GM23338 (cell line): ENCODE measurements at regions not wholly inside any gene's neighbourhood (a gene's known extent, or its start where the extent isn't known, plus 50 kb on each side); places are given as distances from the start of the nearest gene placed in this dataset.

Experiments
- ATAC-seq: fragments of 200-7000 bp; cut with Tn5 transposase; 3 replicates; pipeline ENCODE4 v1.9.1; 2020
- DNase-seq: peaks from one replicate; pipeline ENCODE4 v3.0.0-alpha.2; 2015; ENCODE audit warnings: low spot score
- H2AFZ ChIP-seq: fragments of 200-600 bp; sonication (generic); 2 replicates; pipeline ENCODE4 v1.8.0; 2016; ENCODE audit warnings: antibody characterized with exemption, mild to moderate bottlenecking, moderate library complexity
- H3F3A ChIP-seq: fragments of 200-600 bp; sonication (generic); replicated peaks from 2 replicates; pipeline ENCODE4 v1.8.0; 2017; ENCODE audit warnings: antibody characterized with exemption, mixed run types, low read depth
- H3K27ac ChIP-seq: fragments of 200-600 bp; sonication (generic); 2 replicates; pipeline ENCODE4 v1.6.1; 2016; ENCODE audit warnings: low read depth
- H3K27me3 ChIP-seq: fragments of 200-600 bp; sonication (generic); 2 replicates; pipeline ENCODE4 v1.8.0; 2016; ENCODE audit warnings: mild to moderate bottlenecking, mixed run types, moderate library complexity; ENCODE audit not compliant: insufficient read depth
- H3K36me3 ChIP-seq: fragments of 200-600 bp; sonication (generic); 2 replicates; pipeline ENCODE4 v1.8.0; 2016; ENCODE audit warnings: mild to moderate bottlenecking; ENCODE audit not compliant: insufficient read depth
- H3K4me1 ChIP-seq: fragments of 200-600 bp; sonication (generic); 2 replicates; pipeline ENCODE4 v1.8.0; 2016; ENCODE audit warnings: mild to moderate bottlenecking, moderate library complexity; ENCODE audit not compliant: insufficient read depth
- H3K4me2 ChIP-seq: fragments of 200-600 bp; sonication (generic); 2 replicates; pipeline ENCODE4 v1.7.1; 2017; ENCODE audit warnings: mixed run types
- H3K4me3 ChIP-seq: fragments of 200-600 bp; sonication (generic); 2 replicates; pipeline ENCODE4 v1.6.1; 2016; ENCODE audit warnings: mixed run types
- H3K79me2 ChIP-seq: fragments of 200-600 bp; sonication (generic); replicated peaks from 2 replicates; pipeline ENCODE4 v1.8.0; 2017; ENCODE audit warnings: mild to moderate bottlenecking; ENCODE audit not compliant: insufficient read depth
- H3K9me2 ChIP-seq: fragments of 200-600 bp; sonication (generic); 2 replicates; pipeline ENCODE4 v1.8.0; 2017; ENCODE audit not compliant: insufficient read depth
- H4K20me1 ChIP-seq: fragments of 200-600 bp; sonication (generic); replicated peaks from 2 replicates; pipeline ENCODE4 v1.8.0; 2017; ENCODE audit warnings: mild to moderate bottlenecking; ENCODE audit not compliant: insufficient read depth
- H3K27ac Mint-ChIP-seq: 2 replicates; pipeline ENCODE4 v1.8.0; 2020; ENCODE audit warnings: inconsistent platforms, mild to moderate bottlenecking, moderate library complexity, mixed read lengths
- H3K27me3 Mint-ChIP-seq: 3 replicates; pipeline ENCODE4 v1.8.0; 2022; ENCODE audit warnings: low read depth, mild to moderate bottlenecking, moderate library complexity, mixed read lengths, inconsistent platforms; ENCODE audit not compliant: insufficient read depth, poor library complexity
- H3K36me3 Mint-ChIP-seq: 3 replicates; pipeline ENCODE4 v1.8.0; 2021; ENCODE audit warnings: low read depth, mild to moderate bottlenecking, inconsistent platforms, moderate library complexity, mixed read lengths
- H3K4me1 Mint-ChIP-seq: 3 replicates; pipeline ENCODE4 v1.8.0; 2020; ENCODE audit warnings: mild to moderate bottlenecking, inconsistent platforms, mixed read lengths
- H3K4me3 Mint-ChIP-seq: 3 replicates; pipeline ENCODE4 v1.8.0; 2021; ENCODE audit warnings: moderate library complexity, mild to moderate bottlenecking, inconsistent platforms, mixed read lengths
- H3K9me3 Mint-ChIP-seq: 3 replicates; pipeline ENCODE4 v1.8.0; 2020; ENCODE audit warnings: moderate library complexity, mild to moderate bottlenecking, inconsistent platforms, mixed read lengths
- CREB1 ChIP-seq: fragments of 250-450 bp; sonication (Bioruptor Pico); IDR thresholded peaks from 2 replicates; pipeline ENCODE4 v1.5.0; 2020; ENCODE audit warnings: low read depth, mild to moderate bottlenecking, moderate library complexity
- EZH2 ChIP-seq: fragments of 200-600 bp; sonication (generic); IDR thresholded peaks from one replicate; pipeline ENCODE4 v1.8.0; 2017; ENCODE audit warnings: antibody characterized with exemption, mild to moderate bottlenecking, low read depth; ENCODE audit not compliant: unreplicated experiment
- EZH2phosphoT487 ChIP-seq: fragments of 200-600 bp; sonication (generic); IDR thresholded peaks from one replicate; pipeline ENCODE4 v1.8.1; 2018; ENCODE audit warnings: antibody characterized with exemption; ENCODE audit not compliant: unreplicated experiment
- JUNB ChIP-seq: IDR thresholded peaks from one replicate; pipeline ENCODE4 v1.6.1; 2016; ENCODE audit warnings: antibody characterized with exemption; ENCODE audit not compliant: unreplicated experiment
- NANOG ChIP-seq: IDR thresholded peaks from 2 replicates; pipeline ENCODE4 v1.6.1; 2016; ENCODE audit warnings: antibody characterized with exemption, borderline replicate concordance
- POLR2AphosphoS5 ChIP-seq: IDR thresholded peaks from 2 replicates; pipeline ENCODE4 v1.6.1; 2016; ENCODE audit warnings: antibody characterized with exemption, low read depth
- REST ChIP-seq: IDR thresholded peaks from one replicate; pipeline ENCODE4 v1.6.1; 2018; ENCODE audit warnings: antibody characterized with exemption; ENCODE audit not compliant: unreplicated experiment
- STAT1 ChIP-seq: IDR thresholded peaks from one replicate; pipeline ENCODE4 v1.6.1; 2016; ENCODE audit warnings: antibody characterized with exemption; ENCODE audit not compliant: unreplicated experiment
- ZNF114 ChIP-seq: fragments of 250-450 bp; sonication (Bioruptor Pico); IDR thresholded peaks from 2 replicates; pipeline ENCODE4 v1.5.0; 2020; ENCODE audit warnings: mild to moderate bottlenecking, moderate library complexity
- ZNF331 ChIP-seq: fragments of 250-450 bp; sonication (Bioruptor Pico); IDR thresholded peaks from 2 replicates; pipeline ENCODE4 v1.5.0; 2020; ENCODE audit warnings: low read depth, mild to moderate bottlenecking, moderate library complexity
- ZNF462 ChIP-seq: fragments of 250-450 bp; sonication (Bioruptor Pico); IDR thresholded peaks from 2 replicates; pipeline ENCODE4 v1.5.0; 2020; ENCODE audit warnings: mild to moderate bottlenecking, moderate library complexity
- TF ChIP-seq, protein P1 (sequence below): IDR thresholded peaks from 2 replicates; pipeline ENCODE4 v1.6.1; 2016; ENCODE audit warnings: antibody characterized with exemption
- TF ChIP-seq, protein P2 (sequence below), 2 experiments: fragments of 200-600 bp in 1 of 2; sonication (generic) in 1 of 2; conservative IDR thresholded peaks; 2 replicates each; pipeline versions ENCODE4 v1.5.1 to v1.6.1; 2016 to 2017; ENCODE audit warnings: antibody characterized with exemption in 2 of 2, low read depth in 2 of 2, mild to moderate bottlenecking in 2 of 2, moderate library complexity in 1 of 2

- TF ChIP-seq ZNF114 (CRISPR knock-in tag): no peak
- no peak for TF ChIP-seq EZH2phosphoT487
- no peak for TF ChIP-seq STAT1
- no peak for TF ChIP-seq EZH2
These were observed 330.8 kb downstream of the UBE2NL start (continued) for GRCh38 chrX:144214651-144215050.

DNA sequence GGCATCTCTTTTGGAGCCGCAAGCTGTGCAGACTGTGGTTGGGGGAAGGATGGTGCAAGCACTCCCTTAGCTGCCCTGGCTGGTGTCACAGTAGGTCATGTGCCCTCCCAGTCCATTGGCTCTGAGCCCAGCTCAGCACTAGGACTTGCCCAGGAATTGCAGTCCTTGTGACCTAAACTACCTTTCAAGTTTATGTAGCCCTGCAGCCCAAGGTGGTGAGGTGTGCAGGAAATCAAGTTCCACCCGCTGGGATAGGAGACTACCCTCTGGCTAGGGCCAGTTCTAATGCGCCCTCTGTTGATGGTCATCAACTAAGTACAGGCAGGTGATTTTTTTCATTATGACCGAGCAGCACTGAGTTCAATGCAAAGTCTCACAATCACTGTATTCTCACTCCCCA, 335.2 kb downstream of the UBE2NL start:
- Histone ChIP-seq H3K79me2 (no peaks in the 10 kb centered on the region), H4K20me1 (no peaks in the 10 kb centered on the region), H3F3A (no peaks in the 10 kb centered on the region), H3K27me3 (no peaks in the 10 kb centered on the region), H3K4me2 (no peak overlapping the region), H3K27ac (no peak overlapping the region), H3K4me1 (no peaks in the 10 kb centered on the region), H3K4me3 (no peak overlapping the region), H3K36me3 (no peaks in the 10 kb centered on the region), H2AFZ (no peak overlapping the region), H3K9me2 (no peaks in the 10 kb centered on the region)
- peaks cover 72% of the 10 kb centered on the region for H3K9me3 Mint-ChIP-seq
- no peaks in the 10 kb centered on the region for H3K27me3 Mint-ChIP-seq
- no peak for ATAC-seq
- TF ChIP-seq STAT1 (no peak), CREB1 (no peak), ZNF462 (CRISPR knock-in tag) (no peak), POLR2AphosphoS5 (no peak), EZH2 (no peak), NANOG (no peak), EZH2phosphoT487 (no peak), ZNF331 (CRISPR knock-in tag) (no peak), JUNB (no peak), ZNF114 (CRISPR knock-in tag) (no peak), REST (no peak)
- TF ChIP-seq, protein P1, sequence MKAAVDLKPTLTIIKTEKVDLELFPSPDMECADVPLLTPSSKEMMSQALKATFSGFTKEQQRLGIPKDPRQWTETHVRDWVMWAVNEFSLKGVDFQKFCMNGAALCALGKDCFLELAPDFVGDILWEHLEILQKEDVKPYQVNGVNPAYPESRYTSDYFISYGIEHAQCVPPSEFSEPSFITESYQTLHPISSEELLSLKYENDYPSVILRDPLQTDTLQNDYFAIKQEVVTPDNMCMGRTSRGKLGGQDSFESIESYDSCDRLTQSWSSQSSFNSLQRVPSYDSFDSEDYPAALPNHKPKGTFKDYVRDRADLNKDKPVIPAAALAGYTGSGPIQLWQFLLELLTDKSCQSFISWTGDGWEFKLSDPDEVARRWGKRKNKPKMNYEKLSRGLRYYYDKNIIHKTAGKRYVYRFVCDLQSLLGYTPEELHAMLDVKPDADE: no peak
- TF ChIP-seq, protein P2, sequence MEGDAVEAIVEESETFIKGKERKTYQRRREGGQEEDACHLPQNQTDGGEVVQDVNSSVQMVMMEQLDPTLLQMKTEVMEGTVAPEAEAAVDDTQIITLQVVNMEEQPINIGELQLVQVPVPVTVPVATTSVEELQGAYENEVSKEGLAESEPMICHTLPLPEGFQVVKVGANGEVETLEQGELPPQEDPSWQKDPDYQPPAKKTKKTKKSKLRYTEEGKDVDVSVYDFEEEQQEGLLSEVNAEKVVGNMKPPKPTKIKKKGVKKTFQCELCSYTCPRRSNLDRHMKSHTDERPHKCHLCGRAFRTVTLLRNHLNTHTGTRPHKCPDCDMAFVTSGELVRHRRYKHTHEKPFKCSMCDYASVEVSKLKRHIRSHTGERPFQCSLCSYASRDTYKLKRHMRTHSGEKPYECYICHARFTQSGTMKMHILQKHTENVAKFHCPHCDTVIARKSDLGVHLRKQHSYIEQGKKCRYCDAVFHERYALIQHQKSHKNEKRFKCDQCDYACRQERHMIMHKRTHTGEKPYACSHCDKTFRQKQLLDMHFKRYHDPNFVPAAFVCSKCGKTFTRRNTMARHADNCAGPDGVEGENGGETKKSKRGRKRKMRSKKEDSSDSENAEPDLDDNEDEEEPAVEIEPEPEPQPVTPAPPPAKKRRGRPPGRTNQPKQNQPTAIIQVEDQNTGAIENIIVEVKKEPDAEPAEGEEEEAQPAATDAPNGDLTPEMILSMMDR (conservative IDR thresholded peaks at IDR 0.05; ENCODE audit: low read depth in 2 of 2): no peak
- no peak overlapping the region for H3K27ac Mint-ChIP-seq
- DNase-seq: no peak
- H3K4me1 Mint-ChIP-seq: no peaks in the 10 kb centered on the region
- peaks cover 4% of the 10 kb centered on the region; the same call in 2 of the 3 replicates for H3K36me3 Mint-ChIP-seq
- no peak overlapping the region for H3K4me3 Mint-ChIP-seq
